HG02840 (cell line): ENCODE measurements at regions not wholly inside any gene's neighbourhood (a gene's known extent, or its start where the extent isn't known, plus 50 kb on each side); places are given as distances from the start of the nearest gene placed in this dataset.
"Not testable (repeated sequence)": the region's sequence is repeated elsewhere in the genome, so short reads cannot be mapped to it uniquely, and the experiment has no call there.

Experiments
- ATAC-seq: cut with Tn5 transposase; IDR thresholded peaks from one replicate; pipeline ENCODE4 v1.9.1; 2021; ENCODE audit warnings: mild to moderate bottlenecking, moderate library complexity, moderate number of reproducible peaks; ENCODE audit not compliant: unreplicated experiment, low FRiP score

- no peak for ATAC-seq
Observed at GRCh38 chr4:143819029-143819428, 86.3 kb downstream of the GYPE start.

- not testable (repeated sequence) for ATAC-seq
Observed at GRCh38 chr4:143817866-143818265, 87.5 kb downstream of the GYPE start.

- not testable (repeated sequence) for ATAC-seq
Observed at GRCh38 chr4:143815375-143815774, 90.0 kb downstream of the GYPE start.

GRCh38 chr4:143813431-143814154, 91.8 kb downstream of the GYPE start:
- ATAC-seq = not testable (repeated sequence)

- ATAC-seq = not testable (repeated sequence)
Observed at GRCh38 chr4:143791693-143792092, 91.2 kb upstream of the FREM3 start.

GRCh38 chr4:143790425-143790824, 90.0 kb upstream of the FREM3 start:
- not testable (repeated sequence) for ATAC-seq

GRCh38 chr4:143789618-143790017, 89.1 kb upstream of the FREM3 start:
- not testable (repeated sequence) for ATAC-seq

GRCh38 chr4:143784567-143784966, 84.1 kb upstream of the FREM3 start:
- no peak for ATAC-seq

GRCh38 chr4:143782521-143782920, 82.0 kb upstream of the FREM3 start:
- ATAC-seq = no peak

- ATAC-seq = peak; percentile 100
Observed at GRCh38 chr4:143773998-143774895, 73.8 kb upstream of the FREM3 start.

- ATAC-seq = no peak
Observed at GRCh38 chr4:143771269-143771668, 70.8 kb upstream of the FREM3 start.

- ATAC-seq = no peak
Observed at GRCh38 chr4:143768007-143768591, 67.6 kb upstream of the FREM3 start.

- ATAC-seq = no peak
Observed at GRCh38 chr4:143763587-143763986, 63.1 kb upstream of the FREM3 start.

- no peak for ATAC-seq
Observed at GRCh38 chr4:143762511-143762910, 62.0 kb upstream of the FREM3 start.
